Astrocyte of the spinal cord (primary cell): ENCODE measurements at regions not wholly inside any gene's neighbourhood (a gene's known extent, or its start where the extent isn't known, plus 50 kb on each side); places are given as distances from the start of the nearest gene placed in this dataset.

Experiments used
- DNase-seq: peaks from one replicate; pipeline ENCODE4 v3.0.0; 2011; ENCODE audit warnings: low read depth, low spot score
- H3K4me3 ChIP-seq: 2 replicates; pipeline ENCODE4 v1.5.1; 2011; ENCODE audit warnings: low read depth, mild to moderate bottlenecking, low read length, moderate library complexity
- in situ Hi-C: cut with HindIII; loops from 2 replicates; pipeline ENCODE4 v1.10.0; 2017; ENCODE audit warnings: low sequenced_read_pairs
- TF ChIP-seq, protein P1 (sequence below): IDR thresholded peaks from 2 replicates; pipeline ENCODE4 v1.5.1; 2012; ENCODE audit warnings: low read depth, mild to moderate bottlenecking, low read length, inconsistent platforms

GRCh38 chr2:75342504-75343175 lies 143.3 kb upstream of the TACR1 start:
- TF ChIP-seq, protein P1, sequence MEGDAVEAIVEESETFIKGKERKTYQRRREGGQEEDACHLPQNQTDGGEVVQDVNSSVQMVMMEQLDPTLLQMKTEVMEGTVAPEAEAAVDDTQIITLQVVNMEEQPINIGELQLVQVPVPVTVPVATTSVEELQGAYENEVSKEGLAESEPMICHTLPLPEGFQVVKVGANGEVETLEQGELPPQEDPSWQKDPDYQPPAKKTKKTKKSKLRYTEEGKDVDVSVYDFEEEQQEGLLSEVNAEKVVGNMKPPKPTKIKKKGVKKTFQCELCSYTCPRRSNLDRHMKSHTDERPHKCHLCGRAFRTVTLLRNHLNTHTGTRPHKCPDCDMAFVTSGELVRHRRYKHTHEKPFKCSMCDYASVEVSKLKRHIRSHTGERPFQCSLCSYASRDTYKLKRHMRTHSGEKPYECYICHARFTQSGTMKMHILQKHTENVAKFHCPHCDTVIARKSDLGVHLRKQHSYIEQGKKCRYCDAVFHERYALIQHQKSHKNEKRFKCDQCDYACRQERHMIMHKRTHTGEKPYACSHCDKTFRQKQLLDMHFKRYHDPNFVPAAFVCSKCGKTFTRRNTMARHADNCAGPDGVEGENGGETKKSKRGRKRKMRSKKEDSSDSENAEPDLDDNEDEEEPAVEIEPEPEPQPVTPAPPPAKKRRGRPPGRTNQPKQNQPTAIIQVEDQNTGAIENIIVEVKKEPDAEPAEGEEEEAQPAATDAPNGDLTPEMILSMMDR = no peak
- DNase-seq = no peak
- no peak overlapping the region for H3K4me3 ChIP-seq
- in situ Hi-C loops = no loop called here

GRCh38 chr2:75340560-75340959 lies 141.2 kb upstream of the TACR1 start:
- H3K4me3 ChIP-seq = no peak overlapping the region
- in situ Hi-C loops = no loop called here

GRCh38 chr2:75338461-75338860 lies 139.1 kb upstream of the TACR1 start:
- H3K4me3 ChIP-seq = no peak overlapping the region
- in situ Hi-C loops = no loop called here
- TF ChIP-seq, protein P1 = no peak
- DNase-seq = no peak

More at GRCh38 chr2:75340560-75340959, 141.2 kb upstream of the TACR1 start:
- DNase-seq = no peak
- TF ChIP-seq, protein P1 = no peak

DNA sequence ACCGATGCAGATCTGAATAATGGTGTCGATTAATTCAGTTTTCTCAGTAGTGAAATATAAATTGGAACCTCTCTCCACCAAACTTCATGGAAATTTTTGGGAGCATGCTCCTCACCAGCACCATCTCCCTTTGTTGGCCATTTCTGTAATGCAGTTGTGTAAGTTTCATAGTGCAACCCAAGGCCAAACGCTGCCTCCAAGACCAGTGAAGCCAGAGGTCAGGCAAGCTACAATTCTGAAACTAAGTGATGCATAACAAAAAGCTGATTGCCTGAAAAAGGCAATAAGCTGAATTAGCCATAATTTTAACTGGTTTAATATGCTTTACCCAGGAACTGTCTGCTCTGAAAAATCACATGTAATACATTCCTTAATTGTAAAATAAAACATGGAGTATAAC lies 138.3 kb upstream of the TACR1 start:
- TF ChIP-seq, protein P1 = no peak
- H3K4me3 ChIP-seq = no peak overlapping the region
- DNase-seq = no peak
- in situ Hi-C loops = no loop called here

- TF ChIP-seq, protein P1 = no peak
- in situ Hi-C loops = no loop called here
- no peak overlapping the region for H3K4me3 ChIP-seq
- no peak for DNase-seq
Observed at GRCh38 chr2:75337016-75337415, 137.7 kb upstream of the TACR1 start.

DNA sequence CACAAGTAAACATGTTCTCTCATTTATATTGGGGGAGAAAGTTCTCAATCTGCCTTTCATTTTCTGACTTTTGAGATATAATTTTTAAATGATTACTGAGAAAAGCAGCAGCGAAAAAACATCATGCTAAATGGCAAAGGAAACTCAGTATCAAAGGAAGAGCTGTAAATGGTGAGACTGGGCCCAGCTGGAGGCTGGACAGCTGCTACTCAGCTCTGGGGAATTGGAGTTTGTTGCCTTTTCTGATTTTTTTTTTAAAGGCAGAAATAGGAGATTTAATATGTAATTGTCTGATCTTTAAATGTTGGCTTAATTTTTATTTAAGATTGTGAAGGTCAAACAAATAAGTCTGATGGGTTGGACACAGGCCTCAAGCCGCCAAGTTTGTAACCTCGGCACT lies 137.1 kb upstream of the TACR1 start:
- no peak overlapping the region for H3K4me3 ChIP-seq
- in situ Hi-C loops = no loop called here
- TF ChIP-seq, protein P1 = no peak
- no peak for DNase-seq
